Endothelial cell of umbilical vein (primary cell): ENCODE measurements at regions not wholly inside any gene's neighbourhood (a gene's known extent, or its start where the extent isn't known, plus 50 kb on each side); places are given as distances from the start of the nearest gene placed in this dataset.

ENCODE experiments used
- BruUV-seq: library from RNA; stranded (reverse); fragments of 400-500 nt; replicated peaks from 2 replicates; lab custom pipeline; 2021; lab: Mats Ljungman, UMichigan
- CTCF ChIA-PET: fragments of 300-600, 350-600 bp; sonication (Branson Sonifier 250); formaldehyde crosslinking; loops from one replicate; lab custom pipeline; 2021; ENCODE audit warnings: antibody characterized with exemption, inconsistent platforms; lab: Charles Lee
- POLR2A ChIA-PET: fragments of 300-600, 350-600 bp; sonication (Branson Sonifier 250); formaldehyde crosslinking; loops from one replicate; lab custom pipeline; 2021; ENCODE audit warnings: antibody characterized with exemption, inconsistent platforms; lab: Charles Lee
- DNase-seq: peaks from one replicate; pipeline ENCODE4 v3.0.0-alpha.2; 2011; ENCODE audit warnings: low read depth, low spot score
- FAIRE-seq: peaks from 2 replicates; lab custom pipeline; 2011; peaks lifted over from hg19 to GRCh38; lab: Jason Lieb, UNC
- H2AFZ ChIP-seq: 2 replicates; pipeline ENCODE4 v1.6.0; 2012; ENCODE audit warnings: low read depth, low read length, control low read depth, inconsistent platforms
- H3K27ac ChIP-seq: 2 replicates; pipeline ENCODE4 v1.5.1; 2011; ENCODE audit warnings: low read depth, mild to moderate bottlenecking, control low read depth, low read length, moderate library complexity; ENCODE audit not compliant: insufficient read depth
- H3K27me3 ChIP-seq, 2 experiments: 2 replicates each; pipeline versions ENCODE4 v1.6.0 to v1.6.1; 2011; ENCODE audit warnings: low read length in 2 of 2, mixed read lengths in 1 of 2; ENCODE audit not compliant: control insufficient read depth in 2 of 2, insufficient read depth in 2 of 2
- H3K36me3 ChIP-seq, 2 experiments: 2 replicates in 1 of 2; 3 replicates in 1 of 2; pipeline ENCODE4 v1.5.1; 2011; ENCODE audit warnings: low read length in 2 of 2, mild to moderate bottlenecking in 1 of 2, moderate library complexity in 1 of 2; ENCODE audit not compliant: control insufficient read depth in 2 of 2, insufficient read depth in 2 of 2; ENCODE audit errors: extremely low read depth in 1 of 2
- H3K4me1 ChIP-seq: 3 replicates; pipeline ENCODE4 v1.5.1; 2011; ENCODE audit warnings: mild to moderate bottlenecking, low read length; ENCODE audit not compliant: control insufficient read depth, insufficient read depth; ENCODE audit errors: extremely low read depth
- H3K4me2 ChIP-seq: 2 replicates; pipeline ENCODE4 v1.6.1; 2011; ENCODE audit warnings: low read length, control low read depth, mixed read lengths; ENCODE audit not compliant: insufficient read depth
- H3K4me3 ChIP-seq, 3 experiments: fragments of 200-600 bp in 1 of 3; sonication (generic), shearing (Covaris generic) in 1 of 3; replicated peaks in 1 of 3; 2 replicates each; pipeline ENCODE4 v1.5.1; 2011 to 2016; ENCODE audit warnings: control low read depth in 3 of 3, low read length in 3 of 3, mild to moderate bottlenecking in 2 of 3, inconsistent platforms in 1 of 3, low read depth in 1 of 3, moderate library complexity in 1 of 3; ENCODE audit not compliant: insufficient read depth in 1 of 3
- H3K79me2 ChIP-seq: 2 replicates; pipeline ENCODE4 v1.6.0; 2012; ENCODE audit warnings: low read length, inconsistent platforms; ENCODE audit not compliant: control insufficient read depth, insufficient read depth
- H3K9ac ChIP-seq: replicated peaks from 2 replicates; pipeline ENCODE3; 2011; ENCODE audit warnings: low read length, control low read depth; ENCODE audit not compliant: insufficient read depth; ENCODE audit errors: extremely low read depth
- H3K9me1 ChIP-seq: replicated peaks from 3 replicates; pipeline ENCODE4 v1.6.0; 2011; ENCODE audit warnings: mild to moderate bottlenecking, low read length; ENCODE audit not compliant: control insufficient read depth, insufficient read depth; ENCODE audit errors: extremely low read depth
- H3K9me3 ChIP-seq: replicated peaks from 2 replicates; pipeline ENCODE4 v1.5.1; 2012; ENCODE audit warnings: low read length, inconsistent platforms; ENCODE audit not compliant: control insufficient read depth, insufficient read depth
- H4K20me1 ChIP-seq: replicated peaks from 2 replicates; pipeline ENCODE3; 2011; ENCODE audit warnings: mild to moderate bottlenecking, low read length; ENCODE audit not compliant: control insufficient read depth, insufficient read depth; ENCODE audit errors: extremely low read depth
- EZH2 ChIP-seq: IDR thresholded peaks from 2 replicates; pipeline ENCODE4 v1.6.1; 2012; ENCODE audit warnings: borderline replicate concordance, low read depth, mild to moderate bottlenecking, moderate library complexity, low read length, inconsistent platforms; ENCODE audit not compliant: severe bottlenecking
- FOS ChIP-seq: IDR thresholded peaks from 2 replicates; pipeline ENCODE4 v1.6.1; 2011; ENCODE audit warnings: mild to moderate bottlenecking, low read length, moderate library complexity, borderline replicate concordance; ENCODE audit not compliant: insufficient read depth
- GATA2 ChIP-seq: IDR thresholded peaks from 2 replicates; pipeline ENCODE4 v1.7.0; 2011; ENCODE audit warnings: low read depth, mild to moderate bottlenecking, moderate library complexity, mixed read lengths, low read length; ENCODE audit not compliant: insufficient read length, insufficient read depth
- JUN ChIP-seq: IDR thresholded peaks from 2 replicates; pipeline ENCODE4 v1.6.1; 2011; ENCODE audit warnings: borderline replicate concordance, low read depth; ENCODE audit not compliant: insufficient read length, insufficient read depth
- MYC ChIP-seq: IDR thresholded peaks from one replicate; pipeline ENCODE4 v1.6.1; 2011; ENCODE audit warnings: mild to moderate bottlenecking, low read depth, low read length
- POLR2A ChIP-seq: IDR thresholded peaks from 2 replicates; pipeline ENCODE4 v1.6.1; 2012; ENCODE audit warnings: low read depth, mild to moderate bottlenecking, control low read depth, low read length
- POLR2AphosphoS5 ChIP-seq: IDR thresholded peaks from 2 replicates; pipeline ENCODE4 v1.6.1; 2012; ENCODE audit warnings: low read depth, mild to moderate bottlenecking, control low read depth, low read length, moderate library complexity; ENCODE audit not compliant: insufficient read depth
- dilution Hi-C: fragments of 300-500 bp; cut with MboI; formaldehyde crosslinking; loops from one replicate; pipeline ENCODE4 v1.15.0; 2019; ENCODE audit warnings: low sequenced_read_pairs; ENCODE audit not compliant: extremely low pct_ligation_motif_present
- intact Hi-C: fragments of 100-400 bp; cut with micrococcal nuclease; formaldehyde crosslinking; loops from one replicate; pipeline ENCODE4 v1.10.0; 2022
- TF ChIP-seq, protein P1 (sequence below), 2 donors: IDR thresholded peaks; 1 replicate in 1 of 2; 2 replicates in 1 of 2; pipeline ENCODE4 v1.5.1; 2011; ENCODE audit warnings: low read length in 2 of 2, mild to moderate bottlenecking in 2 of 2, moderate library complexity in 2 of 2, control low read depth in 1 of 2, inconsistent platforms in 1 of 2, low read depth in 1 of 2; ENCODE audit not compliant: insufficient read depth in 1 of 2; ENCODE audit errors: extremely low read depth in 1 of 2
- TF ChIP-seq, protein P2 (sequence below): IDR thresholded peaks from 2 replicates; pipeline ENCODE4 v1.6.1; 2011; ENCODE audit not compliant: insufficient read depth, insufficient read length

DNA sequence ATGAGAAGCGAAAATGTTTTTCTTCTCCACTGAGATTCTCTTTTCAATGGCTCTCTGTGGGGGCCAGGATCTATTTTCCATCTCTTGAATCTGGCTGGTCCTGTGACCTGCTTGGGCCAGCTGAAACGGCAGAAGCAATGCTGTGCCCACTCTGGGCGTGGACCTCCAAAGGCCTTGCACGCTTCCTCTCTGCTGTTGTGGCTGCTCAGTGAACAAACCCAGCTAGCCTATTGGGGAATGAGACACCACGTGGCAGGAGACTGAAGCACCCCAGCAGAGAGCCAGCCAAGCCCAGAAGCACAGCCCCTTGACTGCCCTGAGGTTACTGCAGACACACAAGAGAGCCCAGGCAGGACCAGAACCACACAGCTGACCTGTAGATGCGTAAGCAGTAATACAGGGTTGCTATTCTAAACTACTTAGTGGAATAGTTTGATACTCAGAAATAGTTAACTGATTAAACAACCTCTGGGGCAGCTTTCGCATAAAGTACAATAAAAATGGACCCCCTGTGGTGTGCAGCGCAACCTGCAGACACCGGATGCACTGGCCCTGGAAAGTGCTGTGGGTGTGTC is 221.7 kb upstream of the SH3BP4 start:
- CTCF ChIA-PET: no interaction called here
- no peak for TF ChIP-seq GATA2
- no peak for TF ChIP-seq MYC
- TF ChIP-seq, protein P1, sequence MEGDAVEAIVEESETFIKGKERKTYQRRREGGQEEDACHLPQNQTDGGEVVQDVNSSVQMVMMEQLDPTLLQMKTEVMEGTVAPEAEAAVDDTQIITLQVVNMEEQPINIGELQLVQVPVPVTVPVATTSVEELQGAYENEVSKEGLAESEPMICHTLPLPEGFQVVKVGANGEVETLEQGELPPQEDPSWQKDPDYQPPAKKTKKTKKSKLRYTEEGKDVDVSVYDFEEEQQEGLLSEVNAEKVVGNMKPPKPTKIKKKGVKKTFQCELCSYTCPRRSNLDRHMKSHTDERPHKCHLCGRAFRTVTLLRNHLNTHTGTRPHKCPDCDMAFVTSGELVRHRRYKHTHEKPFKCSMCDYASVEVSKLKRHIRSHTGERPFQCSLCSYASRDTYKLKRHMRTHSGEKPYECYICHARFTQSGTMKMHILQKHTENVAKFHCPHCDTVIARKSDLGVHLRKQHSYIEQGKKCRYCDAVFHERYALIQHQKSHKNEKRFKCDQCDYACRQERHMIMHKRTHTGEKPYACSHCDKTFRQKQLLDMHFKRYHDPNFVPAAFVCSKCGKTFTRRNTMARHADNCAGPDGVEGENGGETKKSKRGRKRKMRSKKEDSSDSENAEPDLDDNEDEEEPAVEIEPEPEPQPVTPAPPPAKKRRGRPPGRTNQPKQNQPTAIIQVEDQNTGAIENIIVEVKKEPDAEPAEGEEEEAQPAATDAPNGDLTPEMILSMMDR (IDR thresholded peaks at IDR 0.05; ENCODE audit: extremely low read depth in 1 of 2, insufficient read depth in 1 of 2, low read depth in 1 of 2, low read length in 2 of 2): no peak
- TF ChIP-seq FOS: no peak
- no peak for TF ChIP-seq POLR2A
- no peak for TF ChIP-seq EZH2
- no peak for TF ChIP-seq POLR2AphosphoS5
- no peak for TF ChIP-seq JUN
- TF ChIP-seq, protein P2, sequence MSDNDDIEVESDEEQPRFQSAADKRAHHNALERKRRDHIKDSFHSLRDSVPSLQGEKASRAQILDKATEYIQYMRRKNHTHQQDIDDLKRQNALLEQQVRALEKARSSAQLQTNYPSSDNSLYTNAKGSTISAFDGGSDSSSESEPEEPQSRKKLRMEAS: no peak

More for the DNA sequence above, 221.7 kb upstream of the SH3BP4 start:
- H3K9me3 ChIP-seq: no peaks in the 10 kb centered on the region
- no peak overlapping the region for H2AFZ ChIP-seq
- DNase-seq: no peak
- no peaks in the 10 kb centered on the region for H3K79me2 ChIP-seq
- no peak overlapping the region for H3K4me3 ChIP-seq
- dilution Hi-C loops: no loop called here
- no TSS peak for BruUV-seq
- H3K9ac ChIP-seq: no peak overlapping the region
- H3K4me1 ChIP-seq: no peaks in the 10 kb centered on the region
- H3K27ac ChIP-seq: no peak overlapping the region
- H3K36me3 ChIP-seq: no peaks in the 10 kb centered on the region
- POLR2A ChIA-PET: no interaction called here
- H3K4me2 ChIP-seq: no peak overlapping the region
- intact Hi-C loops: no loop called here
- H4K20me1 ChIP-seq: no peaks in the 10 kb centered on the region
- H3K9me1 ChIP-seq: no peaks in the 10 kb centered on the region
- H3K27me3 ChIP-seq: peaks cover 3 to 6% of the 10 kb centered on the region in 2 experiments
- FAIRE-seq: no peak
